HepG2 (cell line): ENCODE measurements at regions not wholly inside any gene's neighbourhood (a gene's known extent, or its start where the extent isn't known, plus 50 kb on each side); places are given as distances from the start of the nearest gene placed in this dataset.

Experiments
- ATAC-seq: fragments of 200-7000 bp; cut with Tn5 transposase; 3 replicates; pipeline ENCODE4 v1.9.1; 2020; ENCODE audit warnings: mild to moderate bottlenecking, moderate library complexity
- BruUV-seq: library from RNA; stranded (reverse); fragments of 400-500 nt; replicated peaks from 2 replicates; lab custom pipeline; 2021; lab: Mats Ljungman, UMichigan
- CTCF ChIA-PET: fragments of 300-600 bp; formaldehyde crosslinking; extraction: SDS; loops from one replicate; lab custom pipeline; 2021; ENCODE audit warnings: low total read pairs, inconsistent platforms, low intra/inter-chr PET ratio; lab: Yijun Ruan, JAX
- POLR2A ChIA-PET: fragments of 350-600 bp; sonication (Branson Sonifier 250); formaldehyde crosslinking; loops from one replicate; lab custom pipeline; 2020; ENCODE audit warnings: antibody characterized with exemption, inconsistent platforms; lab: Yijun Ruan, JAX
- DNase-seq: peaks from one replicate; pipeline ENCODE4 v3.0.0-alpha.2; 2015; ENCODE audit warnings: low spot score
- FAIRE-seq: peaks from 3 replicates; lab custom pipeline; 2011; peaks lifted over from hg19 to GRCh38; lab: Jason Lieb, UNC
- H2AFZ ChIP-seq: one replicate; pipeline ENCODE4 v1.6.1; 2011; ENCODE audit warnings: low read length, inconsistent platforms
- H3K27ac ChIP-seq: fragments of 300-600 bp; 3 replicates; pipeline ENCODE4 v1.8.0; 2011; ENCODE audit warnings: mixed run types, mild to moderate bottlenecking, mixed read lengths, low read length, inconsistent platforms; ENCODE audit not compliant: insufficient read depth; ENCODE audit errors: extremely low read length
- H3K27me3 ChIP-seq, 2 experiments: fragments of 200-600 bp in 1 of 2; 2 replicates in 1 of 2; 3 replicates in 1 of 2; pipeline versions ENCODE4 v1.6.0 to v1.8.0; 2011; ENCODE audit warnings: low read length in 2 of 2, mild to moderate bottlenecking in 2 of 2, moderate library complexity in 2 of 2, inconsistent platforms in 1 of 2; ENCODE audit not compliant: insufficient read depth in 2 of 2, control insufficient read depth in 1 of 2
- H3K36me3 ChIP-seq, 2 experiments: fragments of 200-600 bp in 1 of 2; replicated peaks in 1 of 2; 2 replicates in 1 of 2; 3 replicates in 1 of 2; pipeline versions ENCODE4 v1.5.1 to v1.8.0; 2011; ENCODE audit warnings: low read length in 2 of 2, inconsistent platforms in 1 of 2; ENCODE audit not compliant: insufficient read depth in 2 of 2, control insufficient read depth in 1 of 2
- H3K4me1 ChIP-seq: 2 replicates; pipeline ENCODE4 v1.5.1; 2012; ENCODE audit warnings: low read length, inconsistent platforms; ENCODE audit not compliant: insufficient read depth
- H3K4me2 ChIP-seq: 2 replicates; pipeline ENCODE4 v1.6.0; 2011; ENCODE audit warnings: low read depth, low read length, inconsistent platforms
- H3K4me3 ChIP-seq, 3 experiments: fragments of 200-600 bp in 1 of 3; sonication (generic), shearing (Covaris generic) in 1 of 3; replicated peaks in 1 of 3; 2 replicates each; pipeline ENCODE4 v1.5.1; 2011 to 2016; ENCODE audit warnings: low read length in 3 of 3, inconsistent platforms in 2 of 3, low read depth in 2 of 3, mild to moderate bottlenecking in 2 of 3, control low read depth in 1 of 3, mixed read lengths in 1 of 3; ENCODE audit not compliant: insufficient read depth in 1 of 3
- H3K79me2 ChIP-seq: one replicate; pipeline ENCODE4 v1.6.1; 2011; ENCODE audit warnings: low read length, inconsistent platforms; ENCODE audit not compliant: insufficient read depth
- H3K9ac ChIP-seq: 2 replicates; pipeline ENCODE4 v1.6.0; 2011; ENCODE audit warnings: mild to moderate bottlenecking, low read depth, low read length, inconsistent platforms; ENCODE audit not compliant: insufficient read depth
- H3K9me3 ChIP-seq: 2 replicates; pipeline ENCODE4 v1.5.1; 2012; ENCODE audit warnings: mild to moderate bottlenecking, low read length
- H4K20me1 ChIP-seq: 2 replicates; pipeline ENCODE4 v1.6.0; 2011; ENCODE audit warnings: inconsistent platforms, mild to moderate bottlenecking, low read length, moderate library complexity; ENCODE audit not compliant: insufficient read depth
- MEIS2 ChIP-seq: sonication (generic); formaldehyde crosslinking; IDR thresholded peaks from 2 replicates; pipeline ENCODE4 v1.9.0; 2021; ENCODE audit warnings: mild to moderate bottlenecking, missing genetic modification reagents
- PRPF4 ChIP-seq: fragments of 200-400 bp; formaldehyde crosslinking; IDR thresholded peaks from 2 replicates; pipeline ENCODE4 v1.6.1; 2016; ENCODE audit warnings: low read length, low read depth; ENCODE audit not compliant: poor library complexity, severe bottlenecking
- SIX1 ChIP-seq: sonication (generic); formaldehyde crosslinking; IDR thresholded peaks from 2 replicates; pipeline ENCODE4 v1.4.0; 2020; ENCODE audit warnings: missing genetic modification reagents, borderline replicate concordance
- ZBTB21 ChIP-seq: sonication (generic); formaldehyde crosslinking; IDR thresholded peaks from 2 replicates; pipeline ENCODE4 v1.4.0; 2020; ENCODE audit warnings: missing genetic modification reagents
- WGBS: methylation state at CpG from one replicate; pipeline ENCODE4 v1.1.6; 2017; ENCODE audit warnings: low lambda C conversion rate; 5-methylcytosine and 5-hydroxymethylcytosine counted together
- in situ Hi-C: cut with HindIII; loops from 2 replicates; pipeline ENCODE4 v1.10.0; 2017; ENCODE audit warnings: low pct_unique_long_range_greater_than_20kb; ENCODE audit not compliant: extremely low pct_ligation_motif_present
- intact Hi-C: fragments of 100-400 bp; cut with micrococcal nuclease; formaldehyde crosslinking; loops from one replicate; pipeline ENCODE4 v1.10.0; 2022; ENCODE audit not compliant: unreplicated experiment
- TF ChIP-seq, protein P1 (sequence below): sonication (generic); formaldehyde crosslinking; IDR thresholded peaks from 2 replicates; pipeline ENCODE4 v1.5.1; 2020; ENCODE audit warnings: missing genetic modification reagents, mild to moderate bottlenecking, borderline replicate concordance
- TF ChIP-seq, protein P2 (sequence below): sonication (generic); formaldehyde crosslinking; IDR thresholded peaks from 2 replicates; pipeline ENCODE4 v1.4.0; 2020; ENCODE audit warnings: mild to moderate bottlenecking, missing genetic modification reagents

DNA sequence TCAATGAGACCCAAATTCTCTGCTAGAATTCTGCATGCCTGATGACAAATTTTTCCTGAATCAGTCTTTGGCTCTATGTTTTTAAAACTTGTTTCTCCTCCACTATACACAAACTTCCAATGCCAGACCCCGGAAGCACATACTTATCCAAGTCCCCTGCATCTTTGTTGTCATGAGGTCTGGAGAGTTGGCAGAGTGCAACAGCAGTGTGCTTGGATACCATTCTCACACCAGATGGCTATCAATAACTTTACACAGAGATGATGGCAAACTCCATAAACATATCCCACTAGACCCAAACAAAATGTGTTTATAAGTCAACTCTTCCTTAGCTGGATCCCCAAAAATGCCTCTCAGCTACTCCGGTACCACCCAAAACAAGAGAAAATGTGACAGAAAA lies 337.7 kb upstream of the TRPC7 start:
- no peak for TF ChIP-seq ZBTB21 (CRISPR knock-in tag)
- TF ChIP-seq SIX1 (CRISPR knock-in tag) = no peak
- no peak for TF ChIP-seq PRPF4
- TF ChIP-seq MEIS2 (CRISPR knock-in tag) = no peak
- TF ChIP-seq, protein P1, sequence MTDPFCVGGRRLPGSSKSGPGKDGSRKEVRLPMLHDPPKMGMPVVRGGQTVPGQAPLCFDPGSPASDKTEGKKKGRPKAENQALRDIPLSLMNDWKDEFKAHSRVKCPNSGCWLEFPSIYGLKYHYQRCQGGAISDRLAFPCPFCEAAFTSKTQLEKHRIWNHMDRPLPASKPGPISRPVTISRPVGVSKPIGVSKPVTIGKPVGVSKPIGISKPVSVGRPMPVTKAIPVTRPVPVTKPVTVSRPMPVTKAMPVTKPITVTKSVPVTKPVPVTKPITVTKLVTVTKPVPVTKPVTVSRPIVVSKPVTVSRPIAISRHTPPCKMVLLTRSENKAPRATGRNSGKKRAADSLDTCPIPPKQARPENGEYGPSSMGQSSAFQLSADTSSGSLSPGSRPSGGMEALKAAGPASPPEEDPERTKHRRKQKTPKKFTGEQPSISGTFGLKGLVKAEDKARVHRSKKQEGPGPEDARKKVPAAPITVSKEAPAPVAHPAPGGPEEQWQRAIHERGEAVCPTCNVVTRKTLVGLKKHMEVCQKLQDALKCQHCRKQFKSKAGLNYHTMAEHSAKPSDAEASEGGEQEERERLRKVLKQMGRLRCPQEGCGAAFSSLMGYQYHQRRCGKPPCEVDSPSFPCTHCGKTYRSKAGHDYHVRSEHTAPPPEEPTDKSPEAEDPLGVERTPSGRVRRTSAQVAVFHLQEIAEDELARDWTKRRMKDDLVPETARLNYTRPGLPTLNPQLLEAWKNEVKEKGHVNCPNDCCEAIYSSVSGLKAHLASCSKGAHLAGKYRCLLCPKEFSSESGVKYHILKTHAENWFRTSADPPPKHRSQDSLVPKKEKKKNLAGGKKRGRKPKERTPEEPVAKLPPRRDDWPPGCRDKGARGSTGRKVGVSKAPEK = no peak
- TF ChIP-seq, protein P2, sequence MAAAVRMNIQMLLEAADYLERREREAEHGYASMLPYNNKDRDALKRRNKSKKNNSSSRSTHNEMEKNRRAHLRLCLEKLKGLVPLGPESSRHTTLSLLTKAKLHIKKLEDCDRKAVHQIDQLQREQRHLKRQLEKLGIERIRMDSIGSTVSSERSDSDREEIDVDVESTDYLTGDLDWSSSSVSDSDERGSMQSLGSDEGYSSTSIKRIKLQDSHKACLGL (CRISPR knock-in tag) = no peak
- FAIRE-seq (no peak), ATAC-seq (no peak), DNase-seq (no peak)
- no peaks in the 10 kb centered on the region for H4K20me1 ChIP-seq
- H3K4me3 ChIP-seq = no peak overlapping the region
- H3K4me1 ChIP-seq = no peaks in the 10 kb centered on the region
- H3K9me3 ChIP-seq = no peaks in the 10 kb centered on the region
- no peak overlapping the region for H2AFZ ChIP-seq
- ChIA-PET CTCF (no interaction called here), POLR2A (no interaction called here)
- BruUV-seq = no TSS peak
- H3K79me2 ChIP-seq = no peaks in the 10 kb centered on the region
- in situ Hi-C loops = no loop called here
- intact Hi-C loops = no loop called here
- no peaks in the 10 kb centered on the region; a peak in 1 of 5 replicates for H3K27me3 ChIP-seq
- H3K4me2 ChIP-seq = no peak overlapping the region
- H3K9ac ChIP-seq = no peak overlapping the region
- H3K27ac ChIP-seq = no peak overlapping the region
- no peaks in the 10 kb centered on the region for H3K36me3 ChIP-seq
- WGBS = 30% methylated on average over 2 of the region's 2 CpGs
